GM18867 (cell line): ENCODE measurements at regions not wholly inside any gene's neighbourhood (a gene's known extent, or its start where the extent isn't known, plus 50 kb on each side); places are given as distances from the start of the nearest gene placed in this dataset.

Experiments used
- ATAC-seq: cut with Tn5 transposase; IDR thresholded peaks from one replicate; pipeline ENCODE4 v1.9.1; 2021; ENCODE audit warnings: mild to moderate bottlenecking, moderate library complexity; ENCODE audit not compliant: unreplicated experiment

- no peak for ATAC-seq
These were observed 375.8 kb downstream of the GADD45G start for GRCh38 chr9:89980600-89980999.

GRCh38 chr9:89982016-89982415 lies 377.2 kb downstream of the GADD45G start:
- ATAC-seq, result no peak

GRCh38 chr9:89983411-89983810 lies 378.6 kb downstream of the GADD45G start:
- no peak for ATAC-seq

GRCh38 chr9:89984214-89984613 lies 379.4 kb downstream of the GADD45G start:
- ATAC-seq, result no peak

GRCh38 chr9:89985068-89985467 lies 380.3 kb downstream of the GADD45G start:
- no peak for ATAC-seq

- ATAC-seq, result no peak
These were observed 381.4 kb downstream of the GADD45G start for GRCh38 chr9:89986190-89986589.

- ATAC-seq, result no peak
These were observed 383.6 kb downstream of the GADD45G start for GRCh38 chr9:89988458-89988857.

- ATAC-seq, result no peak
These were observed 386.5 kb downstream of the GADD45G start for GRCh38 chr9:89991204-89991790.

- no peak for ATAC-seq
These were observed 387.8 kb downstream of the GADD45G start for GRCh38 chr9:89992326-89993198.

GRCh38 chr9:89993678-89994630 lies 389.1 kb downstream of the GADD45G start:
- no peak for ATAC-seq

GRCh38 chr9:89994988-89995613 lies 390.3 kb downstream of the GADD45G start:
- no peak for ATAC-seq

- no peak for ATAC-seq
These were observed 391.3 kb downstream of the GADD45G start for GRCh38 chr9:89996116-89996515.

GRCh38 chr9:89996773-89997172 lies 392.0 kb downstream of the GADD45G start:
- ATAC-seq, result no peak

GRCh38 chr9:89998633-89999032 lies 393.8 kb downstream of the GADD45G start:
- no peak for ATAC-seq

GRCh38 chr9:89999176-89999533 lies 394.3 kb downstream of the GADD45G start:
- ATAC-seq, result no peak

- ATAC-seq, result peak; percentile 93
These were observed 394.9 kb downstream of the GADD45G start for GRCh38 chr9:89999534-90000370.

- no peak for ATAC-seq
These were observed 396.1 kb downstream of the GADD45G start for GRCh38 chr9:90000925-90001324.

- ATAC-seq, result no peak
These were observed 396.9 kb downstream of the GADD45G start for GRCh38 chr9:90001747-90002146.

GRCh38 chr9:90002397-90003271 lies 397.8 kb downstream of the GADD45G start:
- ATAC-seq, result no peak
